HEK293T (cell line): ENCODE measurements at regions not wholly inside any gene's neighbourhood (a gene's known extent, or its start where the extent isn't known, plus 50 kb on each side); places are given as distances from the start of the nearest gene placed in this dataset.
"Not testable (repeated sequence)": the region's sequence is repeated elsewhere in the genome, so short reads cannot be mapped to it uniquely, and the experiment has no call there.

Source experiments
- CTCF ChIA-PET: fragments of 350-600 bp; formaldehyde crosslinking; extraction: SDS; loops from one replicate; lab custom pipeline; 2021; ENCODE audit warnings: antibody characterized with exemption, inconsistent platforms; lab: Yijun Ruan, JAX
- POLR2A ChIA-PET: fragments of 350-600 bp; formaldehyde crosslinking; extraction: SDS; loops from one replicate; lab custom pipeline; 2020; ENCODE audit warnings: antibody characterized with exemption, inconsistent platforms; lab: Yijun Ruan, JAX
- DNase-seq: peaks from one replicate; pipeline ENCODE4 v3.0.0; 2012; ENCODE audit warnings: mixed read lengths; ENCODE audit errors: extremely low spot score
- ARNT ChIP-seq: fragments of 450-650 bp; IDR thresholded peaks from 2 replicates; pipeline ENCODE4 v1.6.1; 2017; ENCODE audit warnings: mild to moderate bottlenecking
- BHLHE40 ChIP-seq: fragments of 450-650 bp; IDR thresholded peaks from 2 replicates; pipeline ENCODE4 v1.6.1; 2016; ENCODE audit warnings: mild to moderate bottlenecking, moderate library complexity, borderline replicate concordance
- CTBP1 ChIP-seq: fragments of 450-650 bp; IDR thresholded peaks from 2 replicates; pipeline ENCODE4 v1.6.1; 2016; ENCODE audit warnings: borderline replicate concordance
- ELF4 ChIP-seq: fragments of 450-650 bp; IDR thresholded peaks from 2 replicates; pipeline ENCODE4 v1.6.1; 2017; ENCODE audit warnings: antibody characterized with exemption
- FOXA1 ChIP-seq: fragments of 450-650 bp; IDR thresholded peaks from 2 replicates; pipeline ENCODE4 v1.6.1; 2016; ENCODE audit warnings: mild to moderate bottlenecking
- FOXK2 ChIP-seq: fragments of 450-650 bp; IDR thresholded peaks from 2 replicates; pipeline ENCODE4 v1.6.1; 2016; ENCODE audit warnings: mild to moderate bottlenecking
- FOXM1 ChIP-seq: fragments of 450-650 bp; IDR thresholded peaks from 2 replicates; pipeline ENCODE4 v1.6.1; 2017; ENCODE audit warnings: mild to moderate bottlenecking, borderline replicate concordance
- HDGF ChIP-seq: fragments of 450-650 bp; IDR thresholded peaks from 2 replicates; pipeline ENCODE4 v1.6.1; 2017; ENCODE audit warnings: antibody characterized with exemption, borderline replicate concordance
- L3MBTL2 ChIP-seq: fragments of 450-650 bp; conservative IDR thresholded peaks from 2 replicates; pipeline ENCODE4 v1.6.1; 2016; ENCODE audit warnings: mild to moderate bottlenecking
- LEF1 ChIP-seq: fragments of 450-650 bp; IDR thresholded peaks from 2 replicates; pipeline ENCODE4 v1.6.1; 2017; ENCODE audit warnings: mild to moderate bottlenecking, borderline replicate concordance
- NFRKB ChIP-seq: fragments of 450-650 bp; IDR thresholded peaks from 2 replicates; pipeline ENCODE4 v1.6.1; 2016; ENCODE audit warnings: mild to moderate bottlenecking, moderate library complexity
- SP1 ChIP-seq: fragments of 450-650 bp; IDR thresholded peaks from 2 replicates; pipeline ENCODE4 v1.6.1; 2017
- SUZ12 ChIP-seq: fragments of 450-650 bp; IDR thresholded peaks from 2 replicates; pipeline ENCODE4 v1.6.1; 2016; ENCODE audit warnings: mild to moderate bottlenecking
- TARDBP ChIP-seq: fragments of 450-650 bp; IDR thresholded peaks from 2 replicates; pipeline ENCODE4 v1.6.1; 2016
- ZNF384 ChIP-seq: fragments of 450-650 bp; IDR thresholded peaks from 2 replicates; pipeline ENCODE4 v1.6.1; 2016
- TF ChIP-seq, protein P1 (sequence below): fragments of 450-650 bp; IDR thresholded peaks from 2 replicates; pipeline ENCODE4 v1.6.1; 2016

DNA sequence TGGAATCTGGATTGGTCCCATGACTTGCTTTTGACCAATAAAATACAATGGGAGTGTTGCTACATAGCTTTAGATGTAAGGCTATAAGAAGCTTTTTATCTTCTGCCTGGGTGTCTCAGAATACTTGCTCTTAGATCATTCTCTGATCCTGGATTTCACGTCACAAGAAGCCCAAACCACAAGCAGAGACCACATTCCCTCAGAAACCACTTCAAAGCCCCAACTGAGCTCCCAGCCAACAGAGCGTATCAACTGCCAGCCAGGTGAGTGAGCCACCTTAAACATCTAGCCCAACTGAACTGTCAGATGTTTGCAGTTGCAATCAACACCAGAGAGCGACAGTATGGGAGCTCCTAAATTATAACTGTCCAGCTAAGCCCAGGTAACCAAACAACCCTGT is 687.1 kb downstream of the TLE1 start:
- no peak for DNase-seq
- no peak for TF ChIP-seq FOXA1
- ChIA-PET POLR2A (no interaction called here), CTCF (no interaction called here)

- POLR2A ChIA-PET, result no interaction called here
- no peak for DNase-seq
- CTCF ChIA-PET, result no interaction called here
- TF ChIP-seq SP1, result no peak
- TF ChIP-seq L3MBTL2, result no peak
- no peak for TF ChIP-seq FOXM1
- TF ChIP-seq CTBP1, result no peak
- no peak for TF ChIP-seq NFRKB
- no peak for TF ChIP-seq LEF1
- TF ChIP-seq, protein P1, sequence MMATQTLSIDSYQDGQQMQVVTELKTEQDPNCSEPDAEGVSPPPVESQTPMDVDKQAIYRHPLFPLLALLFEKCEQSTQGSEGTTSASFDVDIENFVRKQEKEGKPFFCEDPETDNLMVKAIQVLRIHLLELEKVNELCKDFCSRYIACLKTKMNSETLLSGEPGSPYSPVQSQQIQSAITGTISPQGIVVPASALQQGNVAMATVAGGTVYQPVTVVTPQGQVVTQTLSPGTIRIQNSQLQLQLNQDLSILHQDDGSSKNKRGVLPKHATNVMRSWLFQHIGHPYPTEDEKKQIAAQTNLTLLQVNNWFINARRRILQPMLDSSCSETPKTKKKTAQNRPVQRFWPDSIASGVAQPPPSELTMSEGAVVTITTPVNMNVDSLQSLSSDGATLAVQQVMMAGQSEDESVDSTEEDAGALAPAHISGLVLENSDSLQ, result no peak
- TF ChIP-seq ARNT, result no peak
- no peak for TF ChIP-seq ELF4
- TF ChIP-seq TARDBP, result no peak
- TF ChIP-seq FOXK2, result no peak
- no peak for TF ChIP-seq ZNF384
- TF ChIP-seq BHLHE40, result no peak
- TF ChIP-seq HDGF, result no peak
- TF ChIP-seq SUZ12, result no peak
Measured at GRCh38 chr9:80995759-80996158, 693.6 kb downstream of the TLE1 start.

DNA sequence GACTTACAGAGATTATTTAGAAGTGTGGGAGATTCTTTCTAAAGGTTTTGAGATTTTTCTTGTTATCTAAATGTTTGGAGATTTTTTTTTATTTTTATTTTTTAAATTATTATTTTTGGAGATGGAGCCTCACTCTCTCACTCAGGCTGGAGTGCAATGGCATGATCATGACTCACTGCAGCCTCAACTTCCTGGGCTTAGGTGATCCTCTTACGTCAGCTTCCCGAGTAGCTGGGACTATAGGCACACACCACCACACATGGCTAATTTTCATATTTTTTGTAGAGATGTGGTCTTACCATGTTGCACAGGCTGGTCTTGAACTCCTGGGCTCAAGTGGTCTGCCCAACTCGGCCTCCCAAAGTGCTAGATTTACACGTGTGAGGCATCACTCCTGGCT is 694.5 kb downstream of the TLE1 start:
- TF ChIP-seq ARNT (no peak), LEF1 (no peak), ELF4 (no peak), FOXK2 (no peak), L3MBTL2 (no peak), ZNF384 (no peak), HDGF (no peak), FOXM1 (no peak), BHLHE40 (no peak), SUZ12 (no peak)
- TF ChIP-seq, protein P1, result no peak
- ChIA-PET CTCF (no interaction called here), POLR2A (no interaction called here)
- no peak for DNase-seq

- POLR2A ChIA-PET, CTCF ChIA-PET, DNase-seq: not testable (repeated sequence)
Measured at GRCh38 chr9:80985595-80985994, 703.8 kb downstream of the TLE1 start.

DNA sequence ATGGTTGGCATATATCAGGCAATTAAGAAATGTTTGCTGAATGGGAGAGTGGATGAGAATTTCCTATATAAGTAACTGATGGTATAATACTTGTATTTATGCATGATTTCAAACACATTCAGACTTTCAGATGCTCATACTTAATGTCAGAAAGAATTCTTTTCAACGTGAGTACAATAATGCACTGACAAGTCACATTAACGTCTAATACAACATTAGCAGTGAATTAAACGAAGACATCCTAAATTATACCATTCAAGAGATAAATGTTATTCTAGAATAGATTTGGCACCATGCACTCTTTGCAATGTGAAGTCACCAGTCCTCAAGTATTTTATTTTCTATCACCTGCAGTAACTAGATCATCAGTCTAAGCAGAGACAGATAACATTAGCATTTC is 712.9 kb downstream of the TLE1 start:
- ChIA-PET POLR2A (no interaction called here), CTCF (no interaction called here)
- no peak for TF ChIP-seq FOXM1
- TF ChIP-seq SUZ12, result no peak
- no peak for TF ChIP-seq TARDBP
- no peak for TF ChIP-seq SP1
- TF ChIP-seq L3MBTL2, result no peak
- TF ChIP-seq BHLHE40, result no peak
- no peak for TF ChIP-seq LEF1
- no peak for TF ChIP-seq HDGF
- no peak for TF ChIP-seq ELF4
- no peak for TF ChIP-seq NFRKB
- TF ChIP-seq, protein P1, result no peak
- no peak for TF ChIP-seq ARNT
- no peak for TF ChIP-seq FOXK2
- no peak for DNase-seq

GRCh38 chr9:80970377-80970776 is 719.0 kb downstream of the TLE1 start:
- POLR2A ChIA-PET, DNase-seq, CTCF ChIA-PET: not testable (repeated sequence)

GRCh38 chr9:80968611-80969010 is 720.7 kb downstream of the TLE1 start:
- POLR2A ChIA-PET, result no interaction called here

More at GRCh38 chr9:80968611-80969010, 720.7 kb downstream of the TLE1 start:
- no peak for TF ChIP-seq FOXA1
- TF ChIP-seq LEF1, result no peak
- no peak for TF ChIP-seq CTBP1
- TF ChIP-seq ELF4, result no peak
- no peak for TF ChIP-seq HDGF
- TF ChIP-seq SUZ12, result no peak
- no peak for TF ChIP-seq BHLHE40
- no peak for TF ChIP-seq SP1
- TF ChIP-seq TARDBP, result no peak
- no peak for TF ChIP-seq NFRKB
- TF ChIP-seq ZNF384, result no peak
- TF ChIP-seq, protein P1, result no peak
- TF ChIP-seq L3MBTL2, result no peak
- no peak for TF ChIP-seq FOXK2
- TF ChIP-seq FOXM1, result no peak
- no peak for TF ChIP-seq ARNT
- CTCF ChIA-PET, result no interaction called here
- no peak for DNase-seq
